ENCODE measurements at regions not wholly inside any gene's neighbourhood (a gene's known extent, or its start where the extent isn't known, plus 50 kb on each side); places are given as distances from the start of the nearest gene placed in this dataset.

- Histone ChIP-seq H4K20me1 (ENCODE audit: insufficient read depth) (no peaks in the 10 kb centered on the region), H3K36me3 (ENCODE audit: low read depth) (no peaks in the 10 kb centered on the region), H3K4me3 (no peak overlapping the region), H3F3A (ENCODE audit: insufficient read depth, low read depth) (no peaks in the 10 kb centered on the region), H2AFZ (no peak overlapping the region), H3K79me2 (ENCODE audit: low read depth) (no peaks in the 10 kb centered on the region), H3K9me2 (ENCODE audit: insufficient read depth) (no peaks in the 10 kb centered on the region), H3K4me1 (replicated peaks; ENCODE audit: insufficient read depth) (no peaks in the 10 kb centered on the region), H3K9me3 (ENCODE audit: insufficient read depth, low read depth) (no peaks in the 10 kb centered on the region), H3K4me2 (no peak overlapping the region), H3K27me3 (ENCODE audit: insufficient read depth, low read depth) (no peaks in the 10 kb centered on the region), H3K27ac (no peak overlapping the region)
- TF ChIP-seq EZH2 (IDR thresholded peaks at IDR 0.05; ENCODE audit: low read depth) (no peak), CTCF (conservative IDR thresholded peaks at IDR 0.05) (no peak)
- ChIA-PET POLR2A (ENCODE audit: unreplicated experiment) (no interaction called here), CTCF (no interaction called here)
- DNase-seq, result no peak
- no TSS peak for BruUV-seq (replicated peaks)
- intact Hi-C loops (cut with micrococcal nuclease; ENCODE audit: unreplicated experiment), result no loop called here
Observed at GRCh38 chr2:17061028-17061427, 395.4 kb upstream of the CYRIA start.

GRCh38 chr2:17059458-17059857 is 393.8 kb upstream of the CYRIA start:
- Histone ChIP-seq H3K27me3 (ENCODE audit: insufficient read depth, low read depth) (no peaks in the 10 kb centered on the region), H3K4me1 (replicated peaks; ENCODE audit: insufficient read depth) (no peaks in the 10 kb centered on the region), H3K27ac (no peak overlapping the region), H3K9me2 (ENCODE audit: insufficient read depth) (no peaks in the 10 kb centered on the region), H3K36me3 (ENCODE audit: low read depth) (no peaks in the 10 kb centered on the region), H2AFZ (no peak overlapping the region), H3K79me2 (ENCODE audit: low read depth) (no peaks in the 10 kb centered on the region), H3K9me3 (ENCODE audit: insufficient read depth, low read depth) (no peaks in the 10 kb centered on the region), H3K4me3 (no peak overlapping the region), H3F3A (ENCODE audit: insufficient read depth, low read depth) (no peaks in the 10 kb centered on the region), H3K4me2 (no peak overlapping the region), H4K20me1 (ENCODE audit: insufficient read depth) (no peaks in the 10 kb centered on the region)
- CTCF ChIA-PET, result interaction anchor here (0.6 kb wide), 1 partner anchor 611 kb away, joined by 7 read pairs; no protein-coding TSS in a partner anchor
- no TSS peak for BruUV-seq (replicated peaks)
- DNase-seq, result no peak
- TF ChIP-seq EZH2 (IDR thresholded peaks at IDR 0.05; ENCODE audit: low read depth) (no peak), CTCF (conservative IDR thresholded peaks at IDR 0.05) (no peak)
- POLR2A ChIA-PET (ENCODE audit: unreplicated experiment), result no interaction called here
- intact Hi-C loops (cut with micrococcal nuclease; ENCODE audit: unreplicated experiment), result no loop called here

- CTCF ChIA-PET, result no interaction called here
- Histone ChIP-seq H3K27ac (no peak overlapping the region), H3K4me2 (no peak overlapping the region), H3K79me2 (ENCODE audit: low read depth) (no peaks in the 10 kb centered on the region), H3K36me3 (ENCODE audit: low read depth) (no peaks in the 10 kb centered on the region), H3K4me3 (no peak overlapping the region), H3K27me3 (ENCODE audit: insufficient read depth, low read depth) (no peaks in the 10 kb centered on the region), H2AFZ (no peak overlapping the region), H4K20me1 (ENCODE audit: insufficient read depth) (no peaks in the 10 kb centered on the region), H3K9me2 (ENCODE audit: insufficient read depth) (no peaks in the 10 kb centered on the region), H3F3A (ENCODE audit: insufficient read depth, low read depth) (no peaks in the 10 kb centered on the region), H3K9me3 (ENCODE audit: insufficient read depth, low read depth) (no peaks in the 10 kb centered on the region), H3K4me1 (replicated peaks; ENCODE audit: insufficient read depth) (no peaks in the 10 kb centered on the region)
- intact Hi-C loops (cut with micrococcal nuclease; ENCODE audit: unreplicated experiment), result no loop called here
- POLR2A ChIA-PET (ENCODE audit: unreplicated experiment), result no interaction called here
- no TSS peak for BruUV-seq (replicated peaks)
- no peak for DNase-seq
- TF ChIP-seq CTCF (conservative IDR thresholded peaks at IDR 0.05) (no peak), EZH2 (IDR thresholded peaks at IDR 0.05; ENCODE audit: low read depth) (no peak)
Observed at GRCh38 chr2:17058772-17059402, 393.3 kb upstream of the CYRIA start.

Measured in PC-9 (cell line).